Neural progenitor cell (in vitro differentiated cells): ENCODE measurements at regions not wholly inside any gene's neighbourhood (a gene's known extent, or its start where the extent isn't known, plus 50 kb on each side); places are given as distances from the start of the nearest gene placed in this dataset.
"Not testable (repeated sequence)": the region's sequence is repeated elsewhere in the genome, so short reads cannot be mapped to it uniquely, and the experiment has no call there.

ENCODE experiments used
- DNase-seq: peaks from one replicate; pipeline ENCODE4 v3.0.0-alpha.2; 2016; ENCODE audit warnings: low spot score
- H2AFZ ChIP-seq: fragments of 200-600 bp; sonication (generic); replicated peaks from 2 replicates; pipeline ENCODE4 v1.6.1; 2016; ENCODE audit warnings: antibody characterized with exemption
- H3F3A ChIP-seq: fragments of 200-600 bp; sonication (generic); 2 replicates; pipeline ENCODE4 v1.6.1; 2016; ENCODE audit warnings: antibody characterized with exemption, low read depth
- H3K27ac ChIP-seq: fragments of 200-600 bp; sonication (generic); 2 replicates; pipeline ENCODE4 v1.5.1; 2016; ENCODE audit warnings: mild to moderate bottlenecking
- H3K27me3 ChIP-seq: fragments of 200-600 bp; sonication (generic); 2 replicates; pipeline ENCODE4 v1.6.1; 2016; ENCODE audit warnings: mild to moderate bottlenecking, moderate library complexity
- H3K36me3 ChIP-seq: fragments of 200-600 bp; sonication (generic); 2 replicates; pipeline ENCODE4 v1.5.1; 2016
- H3K4me1 ChIP-seq: fragments of 200-600 bp; sonication (generic); 2 replicates; pipeline ENCODE4 v1.6.1; 2016; ENCODE audit warnings: mixed run types
- H3K4me2 ChIP-seq: fragments of 200-600 bp; sonication (generic); 2 replicates; pipeline ENCODE4 v1.6.1; 2016
- H3K4me3 ChIP-seq: fragments of 200-600 bp; sonication (generic); 2 replicates; pipeline ENCODE4 v1.5.1; 2016
- H3K79me2 ChIP-seq: fragments of 200-600 bp; sonication (generic); 2 replicates; pipeline ENCODE4 v1.6.1; 2016; ENCODE audit warnings: low read depth
- H3K9ac ChIP-seq: fragments of 200-600 bp; sonication (generic); 2 replicates; pipeline ENCODE4 v1.6.1; 2016
- H3K9me3 ChIP-seq: fragments of 200-600 bp; sonication (generic); 2 replicates; pipeline ENCODE4 v1.5.1; 2016; ENCODE audit warnings: low read depth
- H4K20me1 ChIP-seq: fragments of 200-600 bp; sonication (generic); 2 replicates; pipeline ENCODE4 v1.6.1; 2016; ENCODE audit warnings: low read depth
- H3K27ac Mint-ChIP-seq: 3 replicates; pipeline ENCODE4 v1.8.0; 2021; ENCODE audit warnings: mixed read lengths
- H3K27me3 Mint-ChIP-seq: 2 replicates; pipeline ENCODE4 v1.8.0; 2022; ENCODE audit warnings: low read depth, mild to moderate bottlenecking, inconsistent platforms, moderate library complexity, mixed read lengths; ENCODE audit not compliant: insufficient read depth
- H3K36me3 Mint-ChIP-seq: 3 replicates; pipeline ENCODE4 v1.8.0; 2021; ENCODE audit warnings: mixed read lengths
- H3K4me1 Mint-ChIP-seq: 3 replicates; pipeline ENCODE4 v1.8.0; 2021; ENCODE audit warnings: mixed read lengths
- H3K4me3 Mint-ChIP-seq: 3 replicates; pipeline ENCODE4 v1.8.0; 2021; ENCODE audit warnings: mild to moderate bottlenecking, moderate library complexity, mixed read lengths
- H3K9me3 Mint-ChIP-seq: 3 replicates; pipeline ENCODE4 v1.8.0; 2020; ENCODE audit warnings: mixed read lengths
- CTCF ChIP-seq: fragments of 200-600 bp; sonication (generic); IDR thresholded peaks from 2 replicates; pipeline ENCODE4 v1.5.1; 2017; ENCODE audit warnings: antibody characterized with exemption, mild to moderate bottlenecking
- EZH2 ChIP-seq: fragments of 200-600 bp; sonication (generic); IDR thresholded peaks from 2 replicates; pipeline ENCODE4 v1.6.1; 2017; ENCODE audit warnings: antibody characterized with exemption, mild to moderate bottlenecking, moderate library complexity
- EZH2phosphoT487 ChIP-seq: fragments of 200-600 bp; sonication (generic); IDR thresholded peaks from 2 replicates; pipeline ENCODE4 v1.6.1; 2017; ENCODE audit warnings: antibody characterized with exemption

- Mint-ChIP-seq H3K36me3 (no peaks in the 10 kb centered on the region), H3K9me3 (peaks cover 6% of the 10 kb centered on the region), H3K27ac (no peak overlapping the region), H3K4me3 (no peak overlapping the region), H3K27me3 (peaks cover 2% of the 10 kb centered on the region), H3K4me1 (peaks cover 2% of the 10 kb centered on the region)
- no peaks in the 10 kb centered on the region for H3K79me2 ChIP-seq
- no peak overlapping the region for H2AFZ ChIP-seq
- no peak overlapping the region for H3K9ac ChIP-seq
- no peak for DNase-seq
- no peak overlapping the region for H3K4me3 ChIP-seq
- peaks cover 15% of the 10 kb centered on the region for H3K4me1 ChIP-seq
- H3K4me2 ChIP-seq, result no peak overlapping the region
- H3K27me3 ChIP-seq, result no peaks in the 10 kb centered on the region
- H3K27ac ChIP-seq, result no peak overlapping the region
- peaks cover 7% of the 10 kb centered on the region for H3K36me3 ChIP-seq
- H4K20me1 ChIP-seq, result no peaks in the 10 kb centered on the region
- peaks cover 7% of the 10 kb centered on the region for H3K9me3 ChIP-seq
- no peak for TF ChIP-seq EZH2
- TF ChIP-seq EZH2phosphoT487, result no peak
- peak; percentile 12 for TF ChIP-seq CTCF
- peaks cover 10% of the 10 kb centered on the region for H3F3A ChIP-seq
Measured at GRCh38 chr4:188971125-188971524, 831.9 kb downstream of the TRIML1 start.

GRCh38 chr4:188975271-188975670 lies 836.0 kb downstream of the TRIML1 start:
- peaks cover 7% of the 10 kb centered on the region for H3K36me3 ChIP-seq
- H3K4me2 ChIP-seq, result peak overlapping the region; percentile 68
- no peak overlapping the region for H3K9ac ChIP-seq
- no peak for DNase-seq
- no peaks in the 10 kb centered on the region for H4K20me1 ChIP-seq
- H3K27me3 Mint-ChIP-seq, result peaks cover 2% of the 10 kb centered on the region
- no peaks in the 10 kb centered on the region for H3K79me2 ChIP-seq
- H3K36me3 Mint-ChIP-seq, result no peaks in the 10 kb centered on the region
- H3K27ac ChIP-seq, result peak overlapping the region; percentile 96
- TF ChIP-seq CTCF, result no peak
- TF ChIP-seq EZH2phosphoT487, result no peak
- TF ChIP-seq EZH2, result no peak
- H3K4me1 ChIP-seq, result peaks cover 35% of the 10 kb centered on the region
- no peaks in the 10 kb centered on the region for H3K27me3 ChIP-seq
- H3K9me3 ChIP-seq, result peaks cover 5% of the 10 kb centered on the region
- H3K4me1 Mint-ChIP-seq, result peaks cover 19% of the 10 kb centered on the region
- H3K27ac Mint-ChIP-seq, result no peak overlapping the region
- no peak overlapping the region for H3K4me3 ChIP-seq
- H3K4me3 Mint-ChIP-seq, result no peak overlapping the region
- peaks cover 46% of the 10 kb centered on the region for H3F3A ChIP-seq
- peak overlapping the region; percentile 43 for H2AFZ ChIP-seq
- H3K9me3 Mint-ChIP-seq, result peaks cover 6% of the 10 kb centered on the region

GRCh38 chr4:188976644-188977115 lies 837.4 kb downstream of the TRIML1 start:
- H3K36me3 Mint-ChIP-seq, result no peaks in the 10 kb centered on the region
- no peak overlapping the region for H2AFZ ChIP-seq
- peak overlapping the region; percentile 96 for H3K27ac ChIP-seq

GRCh38 chr4:188977232-188977631 lies 838.0 kb downstream of the TRIML1 start:
- H3K79me2 ChIP-seq, H3K36me3 Mint-ChIP-seq, H3K9me3 Mint-ChIP-seq, H3K27me3 Mint-ChIP-seq, H3K27me3 ChIP-seq, H2AFZ ChIP-seq, H4K20me1 ChIP-seq, H3K9me3 ChIP-seq, H3K9ac ChIP-seq, H3K4me3 ChIP-seq, H3K4me3 Mint-ChIP-seq: not testable (repeated sequence)
- peaks cover 46% of the 10 kb centered on the region for H3F3A ChIP-seq
- peak; percentile 63 for DNase-seq
- H3K4me2 ChIP-seq, result peak overlapping the region; percentile 64
- H3K4me1 ChIP-seq, result peaks cover 35% of the 10 kb centered on the region
- H3K27ac ChIP-seq, result peak overlapping the region; percentile 94
- Mint-ChIP-seq H3K27ac (peak overlapping the region; percentile 84), H3K4me1 (peaks cover 19% of the 10 kb centered on the region)
- H3K36me3 ChIP-seq, result peaks cover 17% of the 10 kb centered on the region

More at GRCh38 chr4:188976644-188977115, 837.4 kb downstream of the TRIML1 start:
- Histone ChIP-seq H3K36me3 (peaks cover 13% of the 10 kb centered on the region), H3K4me3 (peak overlapping the region; percentile 22), H3K27me3 (no peaks in the 10 kb centered on the region), H3K79me2 (no peaks in the 10 kb centered on the region), H3K4me2 (peak overlapping the region; percentile 68), H3K4me1 (peaks cover 35% of the 10 kb centered on the region), H3F3A (peaks cover 46% of the 10 kb centered on the region), H3K9me3 (peaks cover 5% of the 10 kb centered on the region), H4K20me1 (no peaks in the 10 kb centered on the region), H3K9ac (no peak overlapping the region)
- peak; percentile 87 for DNase-seq
- Mint-ChIP-seq H3K27ac (peak overlapping the region; percentile 88), H3K9me3 (peaks cover 6% of the 10 kb centered on the region), H3K4me3 (peak overlapping the region; percentile 54), H3K27me3 (peaks cover 2% of the 10 kb centered on the region), H3K4me1 (peaks cover 19% of the 10 kb centered on the region)
- TF ChIP-seq CTCF, result no peak
